WTC11 (cell line): ENCODE measurements at regions not wholly inside any gene's neighbourhood (a gene's known extent, or its start where the extent isn't known, plus 50 kb on each side); places are given as distances from the start of the nearest gene placed in this dataset.
"Not testable (repeated sequence)": the region's sequence is repeated elsewhere in the genome, so short reads cannot be mapped to it uniquely, and the experiment has no call there.

Experiments used
- ATAC-seq: fragments of 200-7000 bp; cut with Tn5 transposase; 2 replicates; pipeline ENCODE4 v1.10.0; 2021; ENCODE audit warnings: mild to moderate bottlenecking, moderate library complexity
- CTCF ChIA-PET: fragments of 300-600 bp; sonication (Branson Sonifier 250); formaldehyde crosslinking; loops from one replicate; lab custom pipeline; 2021; ENCODE audit warnings: antibody characterized with exemption; lab: Charles Lee
- POLR2A ChIA-PET: fragments of 350-600 bp; sonication (Branson Sonifier 250); formaldehyde crosslinking; loops from one replicate; lab custom pipeline; 2021; ENCODE audit warnings: antibody characterized with exemption; lab: Charles Lee
- DNase-seq: peaks from one replicate; pipeline ENCODE4 v3.0.0; 2021; ENCODE audit warnings: low spot score
- H3K27ac Mint-ChIP-seq: 2 replicates; pipeline ENCODE4 v1.8.0; 2021; ENCODE audit warnings: mixed read lengths
- H3K27me3 Mint-ChIP-seq: 2 replicates; pipeline ENCODE4 v1.8.0; 2021; ENCODE audit warnings: low read depth, mild to moderate bottlenecking, moderate library complexity, mixed read lengths
- H3K36me3 Mint-ChIP-seq: 2 replicates; pipeline ENCODE4 v1.8.0; 2021; ENCODE audit warnings: mixed read lengths
- H3K4me1 Mint-ChIP-seq: 2 replicates; pipeline ENCODE4 v1.8.0; 2022; ENCODE audit warnings: mixed read lengths
- H3K4me3 Mint-ChIP-seq: 2 replicates; pipeline ENCODE4 v1.8.0; 2021; ENCODE audit warnings: mild to moderate bottlenecking, moderate library complexity, mixed read lengths
- H3K9me3 Mint-ChIP-seq: 2 replicates; pipeline ENCODE4 v1.8.0; 2021; ENCODE audit warnings: mixed read lengths
- ATF3 ChIP-seq: sonication (generic); formaldehyde crosslinking; conservative IDR thresholded peaks from 2 replicates; pipeline ENCODE4 v1.8.1; 2022; ENCODE audit warnings: mild to moderate bottlenecking, missing genetic modification reagents
- CBFB ChIP-seq: sonication (generic); formaldehyde crosslinking; IDR thresholded peaks from 2 replicates; pipeline ENCODE4 v1.8.1; 2022; ENCODE audit warnings: mild to moderate bottlenecking, low read depth, missing genetic modification reagents
- CTCF ChIP-seq: fragments of 200-600 bp; IDR thresholded peaks from 2 replicates; pipeline ENCODE4 v1.8.0; 2022; ENCODE audit warnings: antibody characterized with exemption
- EMX1 ChIP-seq: fragments of 250-450 bp; sonication (Bioruptor Pico); IDR thresholded peaks from 2 replicates; pipeline ENCODE4 v1.8.0; 2021; ENCODE audit warnings: mild to moderate bottlenecking
- ESRRA ChIP-seq: sonication (generic); formaldehyde crosslinking; IDR thresholded peaks from 2 replicates; pipeline ENCODE4 v1.8.1; 2022; ENCODE audit warnings: mild to moderate bottlenecking, missing genetic modification reagents, borderline replicate concordance
- FOXK1 ChIP-seq: sonication (generic); formaldehyde crosslinking; IDR thresholded peaks from 2 replicates; pipeline ENCODE4 v1.8.0; 2022; ENCODE audit warnings: mild to moderate bottlenecking, moderate library complexity, missing genetic modification reagents
- FOXP1 ChIP-seq: sonication (generic); formaldehyde crosslinking; IDR thresholded peaks from 2 replicates; pipeline ENCODE4 v1.8.0; 2022; ENCODE audit warnings: missing genetic modification reagents, mild to moderate bottlenecking, moderate library complexity, borderline replicate concordance
- GTF2I ChIP-seq: fragments of 250-450 bp; sonication (Bioruptor Pico); conservative IDR thresholded peaks from 2 replicates; pipeline ENCODE4 v1.4.0; 2021; ENCODE audit warnings: mild to moderate bottlenecking
- HMGA2 ChIP-seq: fragments of 250-450 bp; sonication (Bioruptor Pico); IDR thresholded peaks from 2 replicates; pipeline ENCODE4 v1.4.0; 2021; ENCODE audit warnings: mild to moderate bottlenecking, moderate library complexity
- OVOL2 ChIP-seq: fragments of 250-450 bp; sonication (Bioruptor Pico); IDR thresholded peaks from 2 replicates; pipeline ENCODE4 v1.9.0; 2021; ENCODE audit warnings: mild to moderate bottlenecking, borderline replicate concordance
- RELA ChIP-seq: sonication (generic); formaldehyde crosslinking; IDR thresholded peaks from 2 replicates; pipeline ENCODE4 v1.8.1; 2022; ENCODE audit warnings: missing genetic modification reagents, mild to moderate bottlenecking, borderline replicate concordance
- ZBTB43 ChIP-seq: sonication (generic); formaldehyde crosslinking; IDR thresholded peaks from 2 replicates; pipeline ENCODE4 v1.8.1; 2023; ENCODE audit warnings: mild to moderate bottlenecking, missing genetic modification reagents
- ZNF396 ChIP-seq: fragments of 250-450 bp; sonication (Bioruptor Pico); IDR thresholded peaks from 2 replicates; pipeline ENCODE4 v1.8.0; 2021; ENCODE audit warnings: mild to moderate bottlenecking, moderate library complexity, borderline replicate concordance
- ZSCAN18 ChIP-seq: fragments of 250-450 bp; sonication (Bioruptor Pico); IDR thresholded peaks from 2 replicates; pipeline ENCODE4 v2.1.2; 2022; ENCODE audit warnings: mild to moderate bottlenecking, moderate library complexity

GRCh38 chrX:821327-822107, 190.9 kb downstream of the SHOX start (continued):
- no peak for TF ChIP-seq CTCF
- TF ChIP-seq EMX1 (CRISPR knock-in tag) = no peak
- TF ChIP-seq, all 79 proteins: peak for 0

- peaks cover 9% of the 10 kb centered on the region; the same call in 1 of the 2 replicates for H3K36me3 Mint-ChIP-seq
- CTCF ChIA-PET = no interaction called here
- no peak overlapping the region for H3K27ac Mint-ChIP-seq
- H3K4me1 Mint-ChIP-seq = no peaks in the 10 kb centered on the region
- TF ChIP-seq ZNF396 (CRISPR knock-in tag) (no peak), GTF2I (CRISPR knock-in tag) (no peak), ATF3 (no peak), FOXP1 (CRISPR knock-in tag) (no peak), ESRRA (CRISPR knock-in tag) (no peak), ZSCAN18 (no peak), ZBTB43 (no peak), OVOL2 (CRISPR knock-in tag) (no peak), FOXK1 (no peak)
- peaks cover 4% of the 10 kb centered on the region; the same call in 1 of the 2 replicates for H3K27me3 Mint-ChIP-seq
- H3K9me3 Mint-ChIP-seq = peaks cover 23% of the 10 kb centered on the region
- no peak overlapping the region for H3K4me3 Mint-ChIP-seq
- ATAC-seq = no peak
- POLR2A ChIA-PET = no interaction called here
- DNase-seq = no peak
Observed at GRCh38 chrX:819684-820083, 189.1 kb downstream of the SHOX start.

GRCh38 chrX:817759-818300, 187.2 kb downstream of the SHOX start:
- Mint-ChIP-seq H3K27ac (no peak overlapping the region), H3K27me3 (peaks cover 4% of the 10 kb centered on the region; the same call in 1 of the 2 replicates), H3K9me3 (peaks cover 16% of the 10 kb centered on the region), H3K36me3 (peaks cover 5% of the 10 kb centered on the region; the same call in 1 of the 2 replicates), H3K4me3 (no peak overlapping the region), H3K4me1 (no peaks in the 10 kb centered on the region)
- peak; percentile 100 for TF ChIP-seq HMGA2 (CRISPR knock-in tag)
- no peak for TF ChIP-seq CBFB
- TF ChIP-seq RELA = no peak
- no peak for ATAC-seq
- no peak for DNase-seq
- POLR2A ChIA-PET = no interaction called here
- CTCF ChIA-PET = no interaction called here

- H3K4me1 Mint-ChIP-seq, DNase-seq, H3K27me3 Mint-ChIP-seq, H3K27ac Mint-ChIP-seq, POLR2A ChIA-PET, H3K4me3 Mint-ChIP-seq, CTCF ChIA-PET, ATAC-seq, H3K36me3 Mint-ChIP-seq: not testable (repeated sequence)
- H3K9me3 Mint-ChIP-seq = peaks cover 16% of the 10 kb centered on the region
Observed at GRCh38 chrX:817147-817546, 186.6 kb downstream of the SHOX start.
